ENCODE measurements at regions not wholly inside any gene's neighbourhood (a gene's known extent, or its start where the extent isn't known, plus 50 kb on each side); places are given as distances from the start of the nearest gene placed in this dataset.

GRCh38 chr16:73505577-73505976 lies 457.6 kb upstream of the ZFHX3 start:
- H3K9ac ChIP-seq (ENCODE audit: control insufficient read depth, insufficient read depth, low read length): no peak overlapping the region
- H3K4me1 ChIP-seq (ENCODE audit: control insufficient read depth, insufficient read depth, low read length): no peaks in the 10 kb centered on the region
- ChIA-PET CTCF (no interaction called here), POLR2A (no interaction called here), SMC1A (ENCODE audit: uncharacterized antibody, unreplicated experiment) (no interaction called here), RAD21 (ENCODE audit: unreplicated experiment) (no interaction called here)
- no peak overlapping the region for H3K4me2 ChIP-seq (ENCODE audit: control insufficient read depth, insufficient read depth)
- H3K9me3 ChIP-seq (replicated peaks; ENCODE audit: control insufficient read depth, insufficient read depth, low read length): no peaks in the 10 kb centered on the region
- no peaks in the 10 kb centered on the region for H3K79me2 ChIP-seq (ENCODE audit: control insufficient read depth, insufficient read depth, low read length)
- no TSS peak for BruUV-seq (replicated peaks)
- in situ Hi-C loops (cut with MboI): no loop called here
- 66% methylated on average over 5 of the region's 5 CpGs for WGBS (ENCODE audit: insufficient coverage, insufficient replicate concordance, low lambda C conversion rate, missing lambda C conversion rate)
- no peak overlapping the region for H3K27ac ChIP-seq (ENCODE audit: control insufficient read depth, insufficient read depth)
- H3K4me3 ChIP-seq: no peak overlapping the region
- no peak overlapping the region for H2AFZ ChIP-seq (ENCODE audit: control insufficient read depth, low read depth, low read length)
- no peaks in the 10 kb centered on the region for H3K27me3 ChIP-seq (replicated peaks in 1 of 2; ENCODE audit: control insufficient read depth in 2 of 2, insufficient read depth in 2 of 2, low read length in 1 of 2)
- no peaks in the 10 kb centered on the region for H3K36me3 ChIP-seq (ENCODE audit: control insufficient read depth in 2 of 2, insufficient read depth in 2 of 2, low read length in 1 of 2)
- ATAC-seq: no peak
- intact Hi-C loops (cut with micrococcal nuclease; ENCODE audit: unreplicated experiment): no loop called here
- H4K20me1 ChIP-seq (ENCODE audit: control insufficient read depth, insufficient read depth): no peaks in the 10 kb centered on the region
- no peak for FAIRE-seq
- DNase-seq (ENCODE audit: low read depth, low spot score): no peak
- TF ChIP-seq E2F4 (IDR thresholded peaks at IDR 0.05; ENCODE audit: low read depth, low read length) (no peak), NRF1 (conservative IDR thresholded peaks at IDR 0.05; ENCODE audit: low read depth, low read length) (no peak), LARP7 (IDR thresholded peaks at IDR 0.05) (no peak), RUNX3 (IDR thresholded peaks at IDR 0.05; ENCODE audit: low read length) (no peak), SMARCA5 (IDR thresholded peaks at IDR 0.05) (no peak), SKIL (IDR thresholded peaks at IDR 0.05; ENCODE audit: low read depth, poor library complexity, severe bottlenecking) (no peak), NKRF (conservative IDR thresholded peaks at IDR 0.05) (no peak), KDM1A (IDR thresholded peaks at IDR 0.05; ENCODE audit: borderline replicate concordance) (no peak), POLR2A (IDR thresholded peaks at IDR 0.05; ENCODE audit: low read depth, low read length) (no peak), TCF3 (IDR thresholded peaks at IDR 0.05; ENCODE audit: borderline replicate concordance, insufficient read depth, low read depth, low read length) (no peak), ATF2 (IDR thresholded peaks at IDR 0.05; ENCODE audit: low read length) (no peak), ASH2L (IDR thresholded peaks at IDR 0.05; ENCODE audit: borderline replicate concordance, low read depth) (no peak), REST (IDR thresholded peaks at IDR 0.05; ENCODE audit: low read depth, low read length) (no peak), DPF2 (IDR thresholded peaks at IDR 0.05) (no peak)
